MV-4-11 (cell line): ENCODE measurements at regions not wholly inside any gene's neighbourhood (a gene's known extent, or its start where the extent isn't known, plus 50 kb on each side); places are given as distances from the start of the nearest gene placed in this dataset.
A peak's percentile ranks its signal among the peaks of the same experiment; 100 is the strongest.
"Not testable (repeated sequence)": the region's sequence is repeated elsewhere in the genome, so short reads cannot be mapped to it uniquely, and the experiment has no call there.

Source experiments
- DNase-seq: peaks from one replicate; lab custom pipeline; 2025; lab: John Stamatoyannopoulos, UW

DNA sequence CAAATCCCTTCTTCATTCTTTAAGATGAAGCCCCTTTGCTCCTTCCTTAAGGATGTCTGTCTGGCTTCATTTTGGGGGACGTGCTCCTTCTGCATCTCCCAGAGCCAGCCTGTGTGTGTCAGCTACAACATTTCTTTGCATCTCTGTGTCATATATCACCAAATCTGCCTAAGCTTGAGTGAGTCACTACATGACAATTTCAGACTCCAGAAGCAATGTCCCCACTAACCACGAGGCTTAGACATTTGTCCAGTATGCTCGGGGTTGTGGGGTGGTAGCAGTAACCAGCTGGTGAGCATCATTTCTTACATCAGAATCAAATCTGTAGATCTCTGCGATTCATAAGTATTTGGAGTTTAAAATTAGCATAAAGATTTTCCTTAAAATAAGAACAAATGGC is 54.1 kb upstream of the USP14 start:
- peak; percentile 26 for DNase-seq

DNA sequence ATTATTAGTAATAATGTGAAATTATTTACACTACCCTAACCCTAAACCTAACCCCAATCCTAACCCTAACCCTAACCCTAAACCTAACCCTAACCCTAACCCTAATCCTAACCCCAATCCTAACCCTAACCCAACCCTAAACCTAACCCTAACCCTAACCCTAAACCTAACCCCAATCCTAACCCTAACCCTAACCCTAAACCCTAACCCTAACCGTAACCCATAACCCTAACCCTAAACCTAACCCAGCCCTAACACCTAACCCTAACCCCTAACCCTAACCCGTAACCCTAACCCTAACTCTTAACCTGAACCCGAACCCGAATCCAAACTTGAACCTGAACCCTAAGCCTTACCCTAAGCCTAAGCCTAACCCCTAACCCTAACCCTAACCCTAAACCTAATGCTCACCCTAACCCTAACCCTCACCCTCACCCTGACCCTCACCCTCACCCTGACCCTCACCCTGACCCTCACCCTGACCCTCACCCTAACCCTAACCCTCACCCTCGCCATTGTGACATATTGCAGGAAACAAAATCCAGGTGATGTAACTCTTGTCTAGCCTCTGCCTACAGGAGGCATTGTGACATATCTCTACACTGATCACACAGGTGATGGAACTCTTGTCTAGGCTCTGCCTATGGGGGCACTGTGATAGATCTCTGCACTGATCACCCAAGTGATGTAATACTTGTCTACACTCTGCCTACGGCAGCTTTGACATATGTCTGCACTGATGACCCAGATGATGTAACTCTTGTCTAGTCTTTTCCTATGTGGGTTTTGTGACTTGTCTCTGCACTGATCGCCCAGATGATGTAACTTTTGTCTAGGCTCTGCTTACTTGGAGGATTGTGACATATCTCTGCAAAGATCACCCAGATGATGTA is 53.0 kb upstream of the USP14 start:
- not testable (repeated sequence) for DNase-seq

DNA sequence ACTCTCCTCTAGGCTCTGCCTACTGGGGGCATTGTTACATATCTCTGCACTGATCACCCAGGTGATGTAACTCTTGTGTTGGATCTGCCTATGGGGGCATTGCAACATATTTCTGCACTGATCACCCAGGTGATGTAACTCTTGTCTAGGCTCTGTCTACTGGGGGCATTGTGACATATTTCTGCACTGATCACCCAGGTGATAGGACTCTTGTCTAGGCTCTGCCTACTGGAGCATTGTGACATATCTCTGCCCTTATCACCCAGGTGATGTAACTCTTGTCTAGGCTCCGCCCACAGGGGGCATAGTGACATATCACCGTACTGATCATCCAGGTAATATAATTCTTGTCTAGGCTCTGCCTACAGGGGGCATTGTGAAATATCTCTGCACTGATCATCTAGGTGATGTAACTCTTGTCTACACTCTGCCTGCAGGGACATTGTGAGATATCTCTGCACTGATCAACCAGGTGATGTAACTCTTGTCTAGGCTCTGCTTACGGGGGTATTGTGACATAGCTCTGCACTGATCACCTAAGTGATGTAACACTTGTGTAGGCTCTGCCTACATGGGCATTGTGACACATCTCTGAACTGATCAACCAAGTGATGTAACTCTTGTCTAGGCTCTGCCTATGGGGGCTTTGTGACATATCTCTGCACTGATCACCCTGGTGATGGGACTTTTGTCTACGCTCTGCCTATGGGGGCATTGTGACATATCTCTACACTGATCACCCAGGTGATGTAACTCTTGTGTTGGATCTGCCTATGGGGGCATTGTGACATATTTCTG is 52.1 kb upstream of the USP14 start:
- DNase-seq, result not testable (repeated sequence)

DNA sequence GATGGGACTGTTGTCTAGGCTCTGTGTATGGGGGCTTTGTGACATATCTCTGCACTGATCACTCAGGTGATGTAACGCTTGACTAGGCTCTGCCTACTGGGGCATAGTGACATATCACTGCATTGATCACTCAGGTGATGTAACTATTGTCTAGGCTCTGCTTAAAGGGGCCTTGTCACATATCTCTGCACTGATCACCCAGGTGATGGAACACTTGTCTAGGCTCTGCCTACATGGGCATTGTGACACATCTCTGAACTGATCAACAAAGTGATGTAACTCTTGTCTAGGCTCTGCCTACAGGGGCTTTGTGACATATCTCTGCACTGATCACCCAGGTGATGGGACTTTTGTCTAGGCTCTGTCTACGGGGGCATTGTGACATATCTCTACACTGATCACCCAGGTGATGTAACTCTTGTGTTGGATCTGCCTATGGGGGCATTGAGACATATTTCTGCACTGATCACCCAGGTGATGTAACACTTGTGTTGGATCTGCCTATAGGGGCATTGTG is 51.4 kb upstream of the USP14 start:
- not testable (repeated sequence) for DNase-seq

DNA sequence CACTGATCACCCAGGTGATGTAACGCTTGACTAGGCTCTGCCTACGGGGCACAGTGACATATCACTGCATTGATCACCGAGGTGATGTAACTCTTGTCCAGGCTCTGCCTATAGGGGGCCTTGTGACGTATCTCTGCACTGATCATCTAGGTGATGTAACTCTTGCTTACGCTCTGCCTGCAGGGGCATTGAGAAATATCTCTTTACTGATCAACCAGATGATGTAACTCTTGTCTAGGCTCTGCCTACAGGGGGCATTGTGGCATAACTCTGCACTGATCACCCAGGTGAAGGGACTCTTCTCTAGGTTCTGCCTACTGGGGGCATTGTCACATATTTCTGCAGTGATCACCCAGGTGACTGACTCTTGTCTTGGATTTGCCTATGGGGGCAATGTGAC is 50.9 kb upstream of the USP14 start:
- not testable (repeated sequence) for DNase-seq

DNA sequence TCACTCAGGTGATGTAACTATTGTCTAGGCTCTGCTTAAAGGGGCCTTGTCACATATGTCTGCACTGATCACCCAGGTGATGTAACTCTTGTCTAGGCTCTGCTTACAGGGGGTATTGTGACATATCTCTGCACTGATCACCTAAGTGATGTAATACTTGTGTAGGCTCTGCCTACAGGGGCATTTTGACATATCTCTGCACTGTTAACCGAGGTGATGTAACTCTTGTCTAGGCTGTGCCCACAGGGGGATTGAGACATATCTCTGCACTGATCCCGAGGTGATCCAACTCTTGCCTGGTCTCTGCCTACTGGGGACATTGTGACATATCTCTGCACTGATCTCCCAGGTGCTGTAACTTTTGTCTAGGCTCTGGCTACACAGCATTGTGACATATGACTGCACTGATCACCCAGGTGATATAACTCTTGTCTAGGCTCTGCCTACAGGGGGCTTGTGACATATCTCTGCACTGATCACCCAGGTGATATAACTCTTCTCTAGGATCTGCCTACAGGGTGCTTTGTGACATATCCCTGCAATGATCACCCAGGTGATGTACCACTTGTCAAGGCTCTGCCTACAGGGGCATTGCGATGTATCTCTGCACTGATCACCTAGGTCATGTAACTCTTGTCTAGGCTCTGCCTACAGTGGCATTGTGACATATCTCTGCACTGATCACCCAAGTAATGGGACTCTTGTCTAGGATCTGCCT is 50.3 kb upstream of the USP14 start:
- DNase-seq, result not testable (repeated sequence)
